H9 (cell line): ENCODE measurements at regions not wholly inside any gene's neighbourhood (a gene's known extent, or its start where the extent isn't known, plus 50 kb on each side); places are given as distances from the start of the nearest gene placed in this dataset.

ENCODE experiments used
- DNase-seq: peaks from one replicate; pipeline ENCODE4 v3.0.0-alpha.2; 2017
- H2AFZ ChIP-seq: one replicate; pipeline ENCODE4 v1.6.1; 2013; ENCODE audit warnings: mild to moderate bottlenecking, low read length, control low read depth, moderate library complexity
- H2AK5ac ChIP-seq: 2 replicates; pipeline ENCODE4 v1.6.1; 2013; ENCODE audit warnings: low read length, control low read depth, mixed read lengths; ENCODE audit not compliant: insufficient read length
- H2BK120ac ChIP-seq: one replicate; pipeline ENCODE4 v1.6.1; 2013; ENCODE audit warnings: low read depth, mild to moderate bottlenecking, low read length, control low read depth, inconsistent platforms; ENCODE audit not compliant: poor library complexity, severe bottlenecking
- H2BK12ac ChIP-seq: 2 replicates; pipeline ENCODE4 v1.6.1; 2013; ENCODE audit warnings: low read length, control low read depth, mixed read lengths, low read depth; ENCODE audit not compliant: insufficient read length
- H2BK15ac ChIP-seq: 2 replicates; pipeline ENCODE4 v1.6.1; 2013; ENCODE audit warnings: low read depth, low read length, control low read depth
- H2BK20ac ChIP-seq: one replicate; pipeline ENCODE4 v1.6.1; 2013; ENCODE audit warnings: low read depth, mild to moderate bottlenecking, low read length, control low read depth, inconsistent platforms; ENCODE audit not compliant: poor library complexity, severe bottlenecking
- H2BK5ac ChIP-seq: 2 replicates; pipeline ENCODE4 v1.6.1; 2013; ENCODE audit warnings: low read length, control low read depth, mixed read lengths; ENCODE audit not compliant: insufficient read length
- H3K14ac ChIP-seq: 2 replicates; pipeline ENCODE4 v1.6.1; 2013; ENCODE audit warnings: low read length, control low read depth; ENCODE audit not compliant: insufficient read depth
- H3K18ac ChIP-seq: 2 replicates; pipeline ENCODE4 v1.6.1; 2013; ENCODE audit warnings: low read depth, mild to moderate bottlenecking, mixed read lengths, low read length, control low read depth; ENCODE audit not compliant: insufficient read length
- H3K23ac ChIP-seq: 2 replicates; pipeline ENCODE4 v1.6.1; 2013; ENCODE audit warnings: low read length, control low read depth, mixed read lengths, low read depth; ENCODE audit not compliant: insufficient read length
- H3K23me2 ChIP-seq: 2 replicates; pipeline ENCODE4 v1.6.1; 2013; ENCODE audit warnings: low read depth, mild to moderate bottlenecking, mixed read lengths, low read length, control low read depth; ENCODE audit not compliant: insufficient read length, poor library complexity, severe bottlenecking
- H3K27ac ChIP-seq: 2 replicates; pipeline ENCODE4 v1.5.1; 2013; ENCODE audit warnings: low read length, control low read depth, mixed read lengths, low read depth; ENCODE audit not compliant: insufficient read length
- H3K27me3 ChIP-seq: 2 replicates; pipeline ENCODE4 v1.6.1; 2013; ENCODE audit warnings: low read length, control low read depth, inconsistent platforms; ENCODE audit not compliant: insufficient read depth
- H3K4ac ChIP-seq: 2 replicates; pipeline ENCODE4 v1.6.1; 2013; ENCODE audit warnings: low read depth, mild to moderate bottlenecking, control low read depth, inconsistent platforms, low read length, moderate library complexity
- H3K4me1 ChIP-seq: 2 replicates; pipeline ENCODE4 v1.6.1; 2013; ENCODE audit warnings: low read length, control low read depth, inconsistent platforms; ENCODE audit not compliant: insufficient read depth
- H3K4me2 ChIP-seq: 2 replicates; pipeline ENCODE4 v1.6.1; 2013; ENCODE audit warnings: low read length, control low read depth, mixed read lengths; ENCODE audit not compliant: insufficient read length, insufficient read depth
- H3K56ac ChIP-seq: 2 replicates; pipeline ENCODE4 v1.6.1; 2013; ENCODE audit warnings: low read depth, mild to moderate bottlenecking, mixed read lengths, low read length, control low read depth; ENCODE audit not compliant: insufficient read length
- H3K79me1 ChIP-seq: 2 replicates; pipeline ENCODE4 v1.6.1; 2013; ENCODE audit warnings: low read depth, mild to moderate bottlenecking, moderate library complexity, low read length, control low read depth, inconsistent platforms; ENCODE audit not compliant: insufficient read depth, poor library complexity, severe bottlenecking
- H3K79me2 ChIP-seq: 2 replicates; pipeline ENCODE4 v1.6.1; 2013; ENCODE audit warnings: low read length, control low read depth, inconsistent platforms; ENCODE audit not compliant: insufficient read depth
- H3K9ac ChIP-seq: 2 replicates; pipeline ENCODE4 v1.6.1; 2013; ENCODE audit warnings: low read length, control low read depth, mixed read lengths; ENCODE audit not compliant: insufficient read length; ENCODE audit errors: extremely low read depth
- H3K9me3 ChIP-seq: one replicate; pipeline ENCODE4 v1.6.1; 2013; ENCODE audit warnings: low read depth, low read length, inconsistent platforms; ENCODE audit not compliant: control insufficient read depth
- H3T11ph ChIP-seq: one replicate; pipeline ENCODE4 v1.6.1; 2013; ENCODE audit warnings: mild to moderate bottlenecking, low read length, control low read depth, inconsistent platforms
- H4K20me1 ChIP-seq: one replicate; pipeline ENCODE4 v1.6.1; 2013; ENCODE audit not compliant: control insufficient read depth, insufficient read length, insufficient read depth
- H4K5ac ChIP-seq: 2 replicates; pipeline ENCODE4 v1.6.1; 2013; ENCODE audit warnings: low read depth, mild to moderate bottlenecking, mixed read lengths, low read length, control low read depth; ENCODE audit not compliant: insufficient read length
- H4K8ac ChIP-seq: replicated peaks from 2 replicates; pipeline ENCODE4 v1.6.1; 2013; ENCODE audit warnings: low read length, control low read depth, mixed read lengths, low read depth; ENCODE audit not compliant: insufficient read length
- H4K91ac ChIP-seq: 2 replicates; pipeline ENCODE4 v1.6.1; 2013; ENCODE audit warnings: low read depth, mild to moderate bottlenecking, moderate library complexity, mixed read lengths, low read length, control low read depth; ENCODE audit not compliant: insufficient read length
- H3K27ac Mint-ChIP-seq, 3 experiments: 2 replicates in 2 of 3; 3 replicates in 1 of 3; pipeline ENCODE4 v1.8.0; 2020 to 2021; ENCODE audit warnings: mixed read lengths in 3 of 3, mild to moderate bottlenecking in 1 of 3, moderate library complexity in 1 of 3
- H3K27me3 Mint-ChIP-seq: 2 replicates; pipeline ENCODE4 v1.8.0; 2021; ENCODE audit warnings: low read depth, mild to moderate bottlenecking, moderate library complexity, mixed read lengths
- H3K36me3 Mint-ChIP-seq, 3 experiments: 2 replicates in 2 of 3; 3 replicates in 1 of 3; pipeline ENCODE4 v1.8.0; 2020 to 2021; ENCODE audit warnings: low read depth in 3 of 3, mixed read lengths in 3 of 3; ENCODE audit not compliant: insufficient read depth in 1 of 3
- H3K4me1 Mint-ChIP-seq, 2 experiments: 2 replicates each; pipeline ENCODE4 v1.8.0; 2020; ENCODE audit warnings: mixed read lengths in 2 of 2
- H3K4me3 Mint-ChIP-seq, 2 experiments: 2 replicates in 1 of 2; 3 replicates in 1 of 2; pipeline ENCODE4 v1.8.0; 2020 to 2021; ENCODE audit warnings: mild to moderate bottlenecking in 2 of 2, mixed read lengths in 2 of 2, moderate library complexity in 1 of 2
- H3K9me3 Mint-ChIP-seq, 2 experiments: 2 replicates in 1 of 2; 3 replicates in 1 of 2; pipeline ENCODE4 v1.8.0; 2020; ENCODE audit warnings: mild to moderate bottlenecking in 2 of 2, mixed read lengths in 2 of 2, moderate library complexity in 1 of 2
- WGBS: extraction: QIAGEN DNeasy Blood & Tissue Kit; methylation state at CpG from one replicate; pipeline ENCODE4 v1.1.7; 2013; ENCODE audit warnings: missing lambda C conversion rate, low lambda C conversion rate, mixed read lengths; ENCODE audit not compliant: insufficient read length; ENCODE audit errors: extremely low coverage; 5-methylcytosine and 5-hydroxymethylcytosine counted together
- TF ChIP-seq, protein P1 (sequence below): fragments of 200-600 bp; sonication (generic); conservative IDR thresholded peaks from 3 replicates; pipeline ENCODE4 v1.8.0; 2021; ENCODE audit warnings: antibody characterized with exemption, mild to moderate bottlenecking

DNA sequence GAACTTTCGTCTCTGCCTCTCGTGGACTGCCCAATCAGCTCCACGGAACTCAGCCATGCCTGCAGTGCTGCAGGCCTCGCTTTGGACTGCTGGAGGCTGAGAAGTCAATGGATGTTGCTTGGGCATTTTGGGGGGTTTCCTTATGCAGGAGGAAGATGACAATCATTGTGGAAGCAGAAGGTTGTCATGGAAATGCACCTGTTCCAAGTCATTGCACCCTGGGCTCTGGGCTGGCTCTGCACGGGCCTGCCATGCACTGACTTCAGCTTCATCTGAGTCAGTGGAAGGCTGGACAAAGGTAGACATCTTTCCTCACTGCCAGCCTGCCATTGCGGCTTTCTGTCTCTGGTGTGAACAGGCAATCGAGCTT, 217.3 kb downstream of the RPS24 start:
- Histone ChIP-seq H3K27me3 (no peaks in the 10 kb centered on the region), H2BK5ac (no peak overlapping the region), H3T11ph (no peak overlapping the region), H4K5ac (no peak overlapping the region), H2BK120ac (no peak overlapping the region), H3K4me1 (no peaks in the 10 kb centered on the region), H3K23me2 (no peaks in the 10 kb centered on the region), H3K27ac (no peak overlapping the region), H3K9ac (no peak overlapping the region), H4K20me1 (no peaks in the 10 kb centered on the region), H3K9me3 (no peaks in the 10 kb centered on the region), H2BK12ac (no peak overlapping the region), H3K79me2 (no peaks in the 10 kb centered on the region), H3K56ac (no peak overlapping the region), H3K14ac (no peak overlapping the region), H2AK5ac (no peak overlapping the region), H3K4ac (no peak overlapping the region), H2BK20ac (no peak overlapping the region), H3K79me1 (no peaks in the 10 kb centered on the region), H2AFZ (no peak overlapping the region), H3K18ac (no peak overlapping the region), H2BK15ac (no peak overlapping the region), H3K23ac (no peak overlapping the region), H4K8ac (no peak overlapping the region), H3K4me2 (no peak overlapping the region), H4K91ac (no peak overlapping the region)
- WGBS, result no CpG with 5 or more reads among the region's 7 CpGs
- peaks cover 7 to 9% of the 10 kb centered on the region in 2 experiments for H3K4me1 Mint-ChIP-seq
- H3K9me3 Mint-ChIP-seq, result no peaks in the 10 kb centered on the region
- no peak overlapping the region for H3K4me3 Mint-ChIP-seq
- H3K27me3 Mint-ChIP-seq, result no peaks in the 10 kb centered on the region; the same call in none of the 2 replicates
- TF ChIP-seq, protein P1, sequence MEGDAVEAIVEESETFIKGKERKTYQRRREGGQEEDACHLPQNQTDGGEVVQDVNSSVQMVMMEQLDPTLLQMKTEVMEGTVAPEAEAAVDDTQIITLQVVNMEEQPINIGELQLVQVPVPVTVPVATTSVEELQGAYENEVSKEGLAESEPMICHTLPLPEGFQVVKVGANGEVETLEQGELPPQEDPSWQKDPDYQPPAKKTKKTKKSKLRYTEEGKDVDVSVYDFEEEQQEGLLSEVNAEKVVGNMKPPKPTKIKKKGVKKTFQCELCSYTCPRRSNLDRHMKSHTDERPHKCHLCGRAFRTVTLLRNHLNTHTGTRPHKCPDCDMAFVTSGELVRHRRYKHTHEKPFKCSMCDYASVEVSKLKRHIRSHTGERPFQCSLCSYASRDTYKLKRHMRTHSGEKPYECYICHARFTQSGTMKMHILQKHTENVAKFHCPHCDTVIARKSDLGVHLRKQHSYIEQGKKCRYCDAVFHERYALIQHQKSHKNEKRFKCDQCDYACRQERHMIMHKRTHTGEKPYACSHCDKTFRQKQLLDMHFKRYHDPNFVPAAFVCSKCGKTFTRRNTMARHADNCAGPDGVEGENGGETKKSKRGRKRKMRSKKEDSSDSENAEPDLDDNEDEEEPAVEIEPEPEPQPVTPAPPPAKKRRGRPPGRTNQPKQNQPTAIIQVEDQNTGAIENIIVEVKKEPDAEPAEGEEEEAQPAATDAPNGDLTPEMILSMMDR, result no peak
- no peak for DNase-seq
- no peak overlapping the region for H3K27ac Mint-ChIP-seq
- H3K36me3 Mint-ChIP-seq, result peaks cover 0 to 2% (median 0%) of the 10 kb centered on the region in 3 experiments; a peak in 2 of 7 replicates
